H9 (cell line): ENCODE measurements at regions not wholly inside any gene's neighbourhood (a gene's known extent, or its start where the extent isn't known, plus 50 kb on each side); places are given as distances from the start of the nearest gene placed in this dataset.

Experiments
- DNase-seq: peaks from one replicate; pipeline ENCODE4 v3.0.0-alpha.2; 2017
- H2AFZ ChIP-seq: one replicate; pipeline ENCODE4 v1.6.1; 2013; ENCODE audit warnings: mild to moderate bottlenecking, low read length, control low read depth, moderate library complexity
- H2AK5ac ChIP-seq: 2 replicates; pipeline ENCODE4 v1.6.1; 2013; ENCODE audit warnings: low read length, control low read depth, mixed read lengths; ENCODE audit not compliant: insufficient read length
- H2BK120ac ChIP-seq: one replicate; pipeline ENCODE4 v1.6.1; 2013; ENCODE audit warnings: low read depth, mild to moderate bottlenecking, low read length, control low read depth, inconsistent platforms; ENCODE audit not compliant: poor library complexity, severe bottlenecking
- H2BK12ac ChIP-seq: 2 replicates; pipeline ENCODE4 v1.6.1; 2013; ENCODE audit warnings: low read length, control low read depth, mixed read lengths, low read depth; ENCODE audit not compliant: insufficient read length
- H2BK15ac ChIP-seq: 2 replicates; pipeline ENCODE4 v1.6.1; 2013; ENCODE audit warnings: low read depth, low read length, control low read depth
- H2BK20ac ChIP-seq: one replicate; pipeline ENCODE4 v1.6.1; 2013; ENCODE audit warnings: low read depth, mild to moderate bottlenecking, low read length, control low read depth, inconsistent platforms; ENCODE audit not compliant: poor library complexity, severe bottlenecking
- H2BK5ac ChIP-seq: 2 replicates; pipeline ENCODE4 v1.6.1; 2013; ENCODE audit warnings: low read length, control low read depth, mixed read lengths; ENCODE audit not compliant: insufficient read length
- H3K14ac ChIP-seq: 2 replicates; pipeline ENCODE4 v1.6.1; 2013; ENCODE audit warnings: low read length, control low read depth; ENCODE audit not compliant: insufficient read depth
- H3K18ac ChIP-seq: 2 replicates; pipeline ENCODE4 v1.6.1; 2013; ENCODE audit warnings: low read depth, mild to moderate bottlenecking, mixed read lengths, low read length, control low read depth; ENCODE audit not compliant: insufficient read length
- H3K23ac ChIP-seq: 2 replicates; pipeline ENCODE4 v1.6.1; 2013; ENCODE audit warnings: low read length, control low read depth, mixed read lengths, low read depth; ENCODE audit not compliant: insufficient read length
- H3K23me2 ChIP-seq: 2 replicates; pipeline ENCODE4 v1.6.1; 2013; ENCODE audit warnings: low read depth, mild to moderate bottlenecking, mixed read lengths, low read length, control low read depth; ENCODE audit not compliant: insufficient read length, poor library complexity, severe bottlenecking
- H3K27ac ChIP-seq: 2 replicates; pipeline ENCODE4 v1.5.1; 2013; ENCODE audit warnings: low read length, control low read depth, mixed read lengths, low read depth; ENCODE audit not compliant: insufficient read length
- H3K27me3 ChIP-seq: 2 replicates; pipeline ENCODE4 v1.6.1; 2013; ENCODE audit warnings: low read length, control low read depth, inconsistent platforms; ENCODE audit not compliant: insufficient read depth
- H3K4ac ChIP-seq: 2 replicates; pipeline ENCODE4 v1.6.1; 2013; ENCODE audit warnings: low read depth, mild to moderate bottlenecking, control low read depth, inconsistent platforms, low read length, moderate library complexity
- H3K4me1 ChIP-seq: 2 replicates; pipeline ENCODE4 v1.6.1; 2013; ENCODE audit warnings: low read length, control low read depth, inconsistent platforms; ENCODE audit not compliant: insufficient read depth
- H3K4me2 ChIP-seq: 2 replicates; pipeline ENCODE4 v1.6.1; 2013; ENCODE audit warnings: low read length, control low read depth, mixed read lengths; ENCODE audit not compliant: insufficient read length, insufficient read depth
- H3K56ac ChIP-seq: 2 replicates; pipeline ENCODE4 v1.6.1; 2013; ENCODE audit warnings: low read depth, mild to moderate bottlenecking, mixed read lengths, low read length, control low read depth; ENCODE audit not compliant: insufficient read length
- H3K79me1 ChIP-seq: 2 replicates; pipeline ENCODE4 v1.6.1; 2013; ENCODE audit warnings: low read depth, mild to moderate bottlenecking, moderate library complexity, low read length, control low read depth, inconsistent platforms; ENCODE audit not compliant: insufficient read depth, poor library complexity, severe bottlenecking
- H3K79me2 ChIP-seq: 2 replicates; pipeline ENCODE4 v1.6.1; 2013; ENCODE audit warnings: low read length, control low read depth, inconsistent platforms; ENCODE audit not compliant: insufficient read depth
- H3K9ac ChIP-seq: 2 replicates; pipeline ENCODE4 v1.6.1; 2013; ENCODE audit warnings: low read length, control low read depth, mixed read lengths; ENCODE audit not compliant: insufficient read length; ENCODE audit errors: extremely low read depth
- H3K9me3 ChIP-seq: one replicate; pipeline ENCODE4 v1.6.1; 2013; ENCODE audit warnings: low read depth, low read length, inconsistent platforms; ENCODE audit not compliant: control insufficient read depth
- H3T11ph ChIP-seq: one replicate; pipeline ENCODE4 v1.6.1; 2013; ENCODE audit warnings: mild to moderate bottlenecking, low read length, control low read depth, inconsistent platforms
- H4K20me1 ChIP-seq: one replicate; pipeline ENCODE4 v1.6.1; 2013; ENCODE audit not compliant: control insufficient read depth, insufficient read length, insufficient read depth
- H4K5ac ChIP-seq: 2 replicates; pipeline ENCODE4 v1.6.1; 2013; ENCODE audit warnings: low read depth, mild to moderate bottlenecking, mixed read lengths, low read length, control low read depth; ENCODE audit not compliant: insufficient read length
- H4K8ac ChIP-seq: replicated peaks from 2 replicates; pipeline ENCODE4 v1.6.1; 2013; ENCODE audit warnings: low read length, control low read depth, mixed read lengths, low read depth; ENCODE audit not compliant: insufficient read length
- H4K91ac ChIP-seq: 2 replicates; pipeline ENCODE4 v1.6.1; 2013; ENCODE audit warnings: low read depth, mild to moderate bottlenecking, moderate library complexity, mixed read lengths, low read length, control low read depth; ENCODE audit not compliant: insufficient read length
- H3K27ac Mint-ChIP-seq, 3 experiments: 2 replicates in 2 of 3; 3 replicates in 1 of 3; pipeline ENCODE4 v1.8.0; 2020 to 2021; ENCODE audit warnings: mixed read lengths in 3 of 3, mild to moderate bottlenecking in 1 of 3, moderate library complexity in 1 of 3
- H3K27me3 Mint-ChIP-seq: 2 replicates; pipeline ENCODE4 v1.8.0; 2021; ENCODE audit warnings: low read depth, mild to moderate bottlenecking, moderate library complexity, mixed read lengths
- H3K36me3 Mint-ChIP-seq, 3 experiments: 2 replicates in 2 of 3; 3 replicates in 1 of 3; pipeline ENCODE4 v1.8.0; 2020 to 2021; ENCODE audit warnings: low read depth in 3 of 3, mixed read lengths in 3 of 3; ENCODE audit not compliant: insufficient read depth in 1 of 3
- H3K4me1 Mint-ChIP-seq, 2 experiments: 2 replicates each; pipeline ENCODE4 v1.8.0; 2020; ENCODE audit warnings: mixed read lengths in 2 of 2
- H3K4me3 Mint-ChIP-seq, 2 experiments: 2 replicates in 1 of 2; 3 replicates in 1 of 2; pipeline ENCODE4 v1.8.0; 2020 to 2021; ENCODE audit warnings: mild to moderate bottlenecking in 2 of 2, mixed read lengths in 2 of 2, moderate library complexity in 1 of 2
- H3K9me3 Mint-ChIP-seq, 2 experiments: 2 replicates in 1 of 2; 3 replicates in 1 of 2; pipeline ENCODE4 v1.8.0; 2020; ENCODE audit warnings: mild to moderate bottlenecking in 2 of 2, mixed read lengths in 2 of 2, moderate library complexity in 1 of 2
- CTCF ChIP-seq: fragments of 200-600 bp; sonication (generic); conservative IDR thresholded peaks from 3 replicates; pipeline ENCODE4 v1.8.0; 2021; ENCODE audit warnings: antibody characterized with exemption, mild to moderate bottlenecking
- WGBS: extraction: QIAGEN DNeasy Blood & Tissue Kit; methylation state at CpG from one replicate; pipeline ENCODE4 v1.1.7; 2013; ENCODE audit warnings: missing lambda C conversion rate, low lambda C conversion rate, mixed read lengths; ENCODE audit not compliant: insufficient read length; ENCODE audit errors: extremely low coverage; 5-methylcytosine and 5-hydroxymethylcytosine counted together

GRCh38 chr2:74767618-74768017 is 66.3 kb upstream of the HK2 start:
- H4K20me1 ChIP-seq, result no peaks in the 10 kb centered on the region
- no CpG with 5 or more reads among the region's 2 CpGs for WGBS
- H3K18ac ChIP-seq, result no peak overlapping the region
- H4K5ac ChIP-seq, result no peak overlapping the region
- Mint-ChIP-seq H3K4me1 (peaks cover 16% of the 10 kb centered on the region in 2 experiments), H3K4me3 (no peak overlapping the region), H3K36me3 (0 out of 7 replicates have a peak, but pooled peaks cover 0 to 3% (median 0%) of the 10 kb centered on the region in 3 experiments), H3K27ac (no peak overlapping the region), H3K27me3 (no peaks in the 10 kb centered on the region), H3K9me3 (no peaks in the 10 kb centered on the region)
- H3K79me2 ChIP-seq, result no peaks in the 10 kb centered on the region
- H2AK5ac ChIP-seq, result no peak overlapping the region
- no peaks in the 10 kb centered on the region for H3K9me3 ChIP-seq
- no peak overlapping the region for H3K14ac ChIP-seq
- no peak overlapping the region for H4K91ac ChIP-seq
- H3K27ac ChIP-seq, result no peak overlapping the region
- H3K4ac ChIP-seq, result no peak overlapping the region
- no peak overlapping the region for H4K8ac ChIP-seq
- no peaks in the 10 kb centered on the region for H3K27me3 ChIP-seq
- no peak overlapping the region for H2BK15ac ChIP-seq
- no peak for TF ChIP-seq CTCF
- no peaks in the 10 kb centered on the region for H3K79me1 ChIP-seq
- H2BK20ac ChIP-seq, result no peak overlapping the region
- H3K23ac ChIP-seq, result no peak overlapping the region
- no peak for DNase-seq
- no peak overlapping the region for H3K56ac ChIP-seq
- no peak overlapping the region for H2BK12ac ChIP-seq
- H2AFZ ChIP-seq, result no peak overlapping the region
- H3K23me2 ChIP-seq, result no peaks in the 10 kb centered on the region
- H3K4me1 ChIP-seq, result peaks cover 4% of the 10 kb centered on the region
- H3T11ph ChIP-seq, result no peak overlapping the region
- H3K9ac ChIP-seq, result no peak overlapping the region
- H2BK120ac ChIP-seq, result no peak overlapping the region
- H3K4me2 ChIP-seq, result no peak overlapping the region
- no peak overlapping the region for H2BK5ac ChIP-seq
